PFSK-1 (cell line): ENCODE measurements at regions not wholly inside any gene's neighbourhood (a gene's known extent, or its start where the extent isn't known, plus 50 kb on each side); places are given as distances from the start of the nearest gene placed in this dataset.

Experiments
- FOXP2 ChIP-seq: optimal IDR thresholded peaks from 2 replicates; pipeline ENCODE3; 2011; ENCODE audit warnings: borderline replicate concordance, control low read depth, inconsistent platforms; ENCODE audit not compliant: insufficient read depth; ENCODE audit errors: extremely low read length, extremely low read depth
- POLR2AphosphoS5 ChIP-seq: IDR thresholded peaks from 2 replicates; pipeline ENCODE4 v1.6.1; 2012; ENCODE audit warnings: low read depth, mild to moderate bottlenecking, control low read depth, low read length, moderate library complexity
- SIN3A ChIP-seq: IDR thresholded peaks from 2 replicates; pipeline ENCODE4 v1.6.1; 2012; ENCODE audit warnings: mild to moderate bottlenecking, low read length, moderate library complexity, borderline replicate concordance; ENCODE audit not compliant: insufficient read depth
- TAF1 ChIP-seq: IDR thresholded peaks from 2 replicates; pipeline ENCODE4 v1.6.1; 2012; ENCODE audit warnings: low read length, control low read depth, borderline replicate concordance; ENCODE audit not compliant: insufficient read depth
- TF ChIP-seq, protein P1 (sequence below), 2 experiments: IDR thresholded peaks; 2 replicates each; pipeline versions ENCODE4 v1.6.1 to v1.8.0; 2011 to 2012; ENCODE audit warnings: low read depth in 2 of 2, low read length in 2 of 2, control low read depth in 1 of 2, inconsistent platforms in 1 of 2, mild to moderate bottlenecking in 1 of 2, moderate library complexity in 1 of 2; ENCODE audit not compliant: insufficient read depth in 1 of 2

GRCh38 chr10:83078645-83079044 is 1060.7 kb upstream of the GHITM start:
- TF ChIP-seq POLR2AphosphoS5 (no peak), TAF1 (no peak), SIN3A (no peak), FOXP2 (no peak)
- TF ChIP-seq, protein P1, sequence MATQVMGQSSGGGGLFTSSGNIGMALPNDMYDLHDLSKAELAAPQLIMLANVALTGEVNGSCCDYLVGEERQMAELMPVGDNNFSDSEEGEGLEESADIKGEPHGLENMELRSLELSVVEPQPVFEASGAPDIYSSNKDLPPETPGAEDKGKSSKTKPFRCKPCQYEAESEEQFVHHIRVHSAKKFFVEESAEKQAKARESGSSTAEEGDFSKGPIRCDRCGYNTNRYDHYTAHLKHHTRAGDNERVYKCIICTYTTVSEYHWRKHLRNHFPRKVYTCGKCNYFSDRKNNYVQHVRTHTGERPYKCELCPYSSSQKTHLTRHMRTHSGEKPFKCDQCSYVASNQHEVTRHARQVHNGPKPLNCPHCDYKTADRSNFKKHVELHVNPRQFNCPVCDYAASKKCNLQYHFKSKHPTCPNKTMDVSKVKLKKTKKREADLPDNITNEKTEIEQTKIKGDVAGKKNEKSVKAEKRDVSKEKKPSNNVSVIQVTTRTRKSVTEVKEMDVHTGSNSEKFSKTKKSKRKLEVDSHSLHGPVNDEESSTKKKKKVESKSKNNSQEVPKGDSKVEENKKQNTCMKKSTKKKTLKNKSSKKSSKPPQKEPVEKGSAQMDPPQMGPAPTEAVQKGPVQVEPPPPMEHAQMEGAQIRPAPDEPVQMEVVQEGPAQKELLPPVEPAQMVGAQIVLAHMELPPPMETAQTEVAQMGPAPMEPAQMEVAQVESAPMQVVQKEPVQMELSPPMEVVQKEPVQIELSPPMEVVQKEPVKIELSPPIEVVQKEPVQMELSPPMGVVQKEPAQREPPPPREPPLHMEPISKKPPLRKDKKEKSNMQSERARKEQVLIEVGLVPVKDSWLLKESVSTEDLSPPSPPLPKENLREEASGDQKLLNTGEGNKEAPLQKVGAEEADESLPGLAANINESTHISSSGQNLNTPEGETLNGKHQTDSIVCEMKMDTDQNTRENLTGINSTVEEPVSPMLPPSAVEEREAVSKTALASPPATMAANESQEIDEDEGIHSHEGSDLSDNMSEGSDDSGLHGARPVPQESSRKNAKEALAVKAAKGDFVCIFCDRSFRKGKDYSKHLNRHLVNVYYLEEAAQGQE (IDR thresholded peaks at IDR 0.05; ENCODE audit: insufficient read depth in 1 of 2, low read depth in 2 of 2, low read length in 2 of 2), result no peak
